NCI-H2081 (cell line): ENCODE measurements at regions not wholly inside any gene's neighbourhood (a gene's known extent, or its start where the extent isn't known, plus 50 kb on each side); places are given as distances from the start of the nearest gene placed in this dataset.

Source experiments
- DNase-seq, 2 experiments: peaks; one replicate each; lab custom pipeline; 2025; lab: John Stamatoyannopoulos, UW

- DNase-seq: no peak
These were observed 144.8 kb downstream of the BACH1 start for GRCh38 chr21:29443411-29444010.

- no peak for DNase-seq
These were observed 150.0 kb downstream of the BACH1 start for GRCh38 chr21:29448766-29449165.

GRCh38 chr21:29449306-29449950, 150.7 kb downstream of the BACH1 start:
- DNase-seq: no peak

- DNase-seq: no peak
These were observed 151.3 kb downstream of the BACH1 start for GRCh38 chr21:29450058-29450457.

- DNase-seq: no peak
These were observed 154.8 kb downstream of the BACH1 start for GRCh38 chr21:29453511-29453910.

- no peak for DNase-seq
These were observed 155.5 kb downstream of the BACH1 start for GRCh38 chr21:29454179-29454578.

GRCh38 chr21:29462479-29462878, 163.8 kb downstream of the BACH1 start:
- no peak for DNase-seq

- DNase-seq: peak in 1 of 2 experiments; percentile 25
These were observed 166.8 kb downstream of the BACH1 start for GRCh38 chr21:29465546-29465945.

GRCh38 chr21:29466532-29466931, 167.8 kb downstream of the BACH1 start:
- DNase-seq: no peak

- DNase-seq: no peak
These were observed 171.7 kb downstream of the BACH1 start for GRCh38 chr21:29470397-29470796.

- no peak for DNase-seq
These were observed 175.1 kb downstream of the BACH1 start for GRCh38 chr21:29473808-29474207.

- DNase-seq: no peak
These were observed 176.6 kb downstream of the BACH1 start for GRCh38 chr21:29475329-29475728.

GRCh38 chr21:29477347-29477746, 178.6 kb downstream of the BACH1 start:
- DNase-seq: no peak

GRCh38 chr21:29477941-29478340, 179.2 kb downstream of the BACH1 start:
- DNase-seq: no peak

GRCh38 chr21:29481081-29481480, 182.4 kb downstream of the BACH1 start:
- DNase-seq: no peak

GRCh38 chr21:29481641-29482040, 182.9 kb downstream of the BACH1 start:
- DNase-seq: no peak

GRCh38 chr21:29486306-29486807, 187.6 kb downstream of the BACH1 start:
- no peak for DNase-seq
